GM19043 (cell line): ENCODE measurements at regions not wholly inside any gene's neighbourhood (a gene's known extent, or its start where the extent isn't known, plus 50 kb on each side); places are given as distances from the start of the nearest gene placed in this dataset.

ENCODE experiments used
- ATAC-seq: cut with Tn5 transposase; IDR thresholded peaks from one replicate; pipeline ENCODE4 v1.9.1; 2021; ENCODE audit warnings: low read depth; ENCODE audit not compliant: unreplicated experiment

- ATAC-seq: no peak
Measured at GRCh38 chr13:105825071-105825470, 710.4 kb downstream of the EFNB2 start.

DNA sequence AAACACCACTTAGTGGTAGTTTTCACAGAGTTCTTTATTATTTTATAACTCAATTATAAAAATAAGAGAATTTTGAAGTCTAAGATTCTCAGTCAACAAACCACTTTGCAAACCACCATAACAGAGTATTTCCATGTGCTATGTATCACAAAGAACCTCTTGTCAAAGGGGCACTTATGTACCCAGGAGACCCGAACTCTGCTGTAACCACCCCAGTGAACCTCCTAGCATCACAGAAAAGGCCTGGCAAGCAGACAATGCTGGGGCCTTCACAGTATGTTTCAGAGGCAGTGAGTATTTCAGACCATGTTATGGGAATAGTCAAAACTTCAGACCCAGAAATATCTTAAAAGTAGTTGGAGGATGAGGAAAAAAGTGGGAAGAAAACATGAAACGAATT lies 714.1 kb downstream of the EFNB2 start:
- no peak for ATAC-seq

DNA sequence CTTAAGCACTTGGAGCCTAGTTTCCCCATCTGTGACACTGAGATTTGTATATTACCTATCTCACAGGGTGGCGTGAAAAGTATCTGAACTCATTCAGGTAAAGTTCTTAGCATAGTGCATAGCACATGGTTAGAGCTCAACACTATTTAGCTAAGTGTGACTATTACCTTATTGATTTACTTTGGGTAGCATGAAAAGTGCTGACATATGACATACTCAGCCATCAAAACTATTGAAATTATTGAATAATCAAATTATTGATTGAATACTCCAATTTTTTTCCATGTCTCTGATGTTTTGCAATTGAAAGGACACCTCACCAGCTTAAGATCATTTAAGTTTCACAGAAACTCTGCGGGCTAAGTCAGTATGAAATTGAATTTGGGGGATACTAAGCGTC lies 715.0 kb downstream of the EFNB2 start:
- no peak for ATAC-seq

DNA sequence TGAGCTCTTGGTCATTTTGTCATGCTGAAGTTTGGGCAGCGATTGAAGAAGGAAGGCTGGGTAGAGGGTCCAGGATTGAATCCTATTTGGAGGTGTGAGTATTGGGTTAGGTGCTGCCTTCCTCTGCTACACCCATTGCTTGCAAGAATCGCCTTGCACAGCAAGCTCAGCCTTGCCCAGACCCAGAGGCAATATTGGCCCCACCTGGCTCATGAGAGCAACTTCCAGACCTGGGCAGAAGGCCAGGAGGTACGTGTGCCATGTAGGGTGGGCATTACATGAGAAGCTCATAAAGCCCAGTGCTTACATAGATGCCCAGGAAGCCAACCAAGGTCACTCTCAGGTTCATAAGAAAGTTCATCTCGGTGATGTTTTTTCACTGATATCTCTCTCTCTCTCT lies 718.0 kb downstream of the EFNB2 start:
- no peak for ATAC-seq

DNA sequence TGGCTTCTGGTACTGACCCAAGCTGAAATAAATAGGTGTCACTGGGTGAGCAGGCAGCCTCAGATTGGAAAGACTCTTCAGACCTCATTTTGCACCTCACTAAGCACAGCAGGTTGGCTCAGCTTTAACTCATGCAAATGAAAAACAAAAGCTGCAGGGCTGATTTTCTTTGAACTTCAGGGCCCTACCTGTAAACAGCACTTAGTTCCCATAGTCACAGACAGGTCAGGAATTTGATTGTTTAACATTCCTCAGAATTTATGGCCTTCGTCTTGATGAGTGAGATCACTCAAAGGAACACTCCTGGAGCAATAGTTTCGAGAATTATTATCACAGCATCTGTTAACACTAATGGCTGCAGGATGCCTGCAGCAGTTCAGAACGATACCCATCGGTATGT lies 718.5 kb downstream of the EFNB2 start:
- no peak for ATAC-seq

DNA sequence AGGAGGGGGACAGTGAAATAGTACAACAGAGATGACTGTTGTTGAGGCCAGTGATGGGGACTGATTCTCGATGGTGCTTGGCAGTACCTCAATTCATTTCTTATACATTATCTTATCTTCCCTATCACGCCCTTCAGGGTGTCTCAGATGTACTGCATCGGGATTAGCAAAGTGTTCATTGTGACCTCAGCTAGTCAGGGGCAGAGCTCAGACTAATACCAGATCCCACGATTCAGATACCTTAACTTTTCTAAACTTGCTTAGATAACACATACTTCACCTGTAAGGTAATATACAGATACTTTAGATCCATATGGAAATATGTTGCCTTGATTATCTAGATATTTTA lies 720.6 kb downstream of the EFNB2 start:
- ATAC-seq: no peak

GRCh38 chr13:105814219-105814901 lies 721.1 kb downstream of the EFNB2 start:
- ATAC-seq: no peak

DNA sequence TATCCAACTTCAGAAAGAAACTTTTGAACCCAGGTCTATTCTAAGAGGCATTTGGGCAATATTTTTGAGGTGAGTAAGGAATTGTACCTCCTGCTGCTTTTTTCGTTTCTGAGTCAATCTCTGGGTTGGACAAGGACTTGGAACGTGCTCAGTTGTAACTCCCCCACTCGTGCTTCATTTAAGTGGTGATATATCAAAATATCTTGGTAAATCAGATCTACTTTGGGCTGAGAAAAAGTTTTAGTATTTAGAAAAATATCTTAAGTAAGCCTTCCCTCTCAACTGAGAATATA lies 728.9 kb downstream of the EFNB2 start:
- no peak for ATAC-seq

DNA sequence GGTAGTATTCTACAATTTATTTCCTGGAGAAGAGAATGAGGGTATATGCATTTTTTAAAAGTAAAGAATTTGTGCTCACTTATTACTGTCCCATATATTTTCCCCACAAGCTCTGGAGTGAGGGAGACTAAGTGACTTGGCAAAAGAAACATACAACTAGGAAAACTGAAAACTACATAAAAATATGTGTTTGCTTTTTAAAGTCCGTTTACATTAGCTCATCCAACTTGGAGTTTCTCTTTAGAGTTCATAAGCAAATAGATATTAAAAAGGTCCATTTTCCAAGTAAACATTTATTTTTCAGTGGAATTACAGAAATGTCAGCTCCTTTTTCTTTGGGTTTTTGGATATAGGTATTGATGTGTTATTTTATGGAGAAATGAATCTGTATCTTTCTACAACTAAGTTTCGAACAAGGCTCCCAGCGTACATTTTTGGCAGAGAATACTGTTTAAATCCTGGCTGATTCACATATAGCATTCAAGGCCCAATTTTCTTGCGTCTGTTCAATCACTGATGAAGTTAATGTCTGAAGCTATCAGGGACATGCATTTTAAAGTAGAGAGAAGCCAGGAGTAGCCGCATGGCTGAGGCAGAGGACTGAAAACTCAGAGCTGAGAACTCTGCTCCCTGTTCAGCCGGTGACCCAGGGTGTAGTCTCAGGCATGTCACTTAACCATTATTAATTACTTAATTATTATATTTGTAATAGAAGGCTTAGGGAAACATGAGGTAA lies 729.4 kb downstream of the EFNB2 start:
- ATAC-seq: no peak

- ATAC-seq: no peak
Measured at GRCh38 chr13:105804561-105805190, 730.8 kb downstream of the EFNB2 start.

DNA sequence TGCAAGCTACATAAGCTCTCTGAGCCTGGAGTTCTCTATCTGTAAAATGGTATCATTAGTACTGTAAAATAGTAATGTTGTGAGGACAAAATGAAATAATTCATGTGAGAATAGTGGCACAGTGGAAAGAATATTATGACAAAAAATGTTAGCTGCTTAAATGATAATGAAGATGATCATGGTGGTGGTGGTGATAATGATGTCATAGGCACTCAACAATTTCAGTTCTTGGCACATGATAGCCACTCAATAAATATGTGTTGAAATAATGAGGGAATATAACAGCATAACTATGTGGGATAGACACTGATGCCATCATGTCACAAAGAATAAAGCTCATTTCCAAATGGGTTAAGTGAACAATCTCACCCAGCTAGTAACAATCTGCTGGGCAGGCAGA lies 736.3 kb downstream of the EFNB2 start:
- no peak for ATAC-seq

DNA sequence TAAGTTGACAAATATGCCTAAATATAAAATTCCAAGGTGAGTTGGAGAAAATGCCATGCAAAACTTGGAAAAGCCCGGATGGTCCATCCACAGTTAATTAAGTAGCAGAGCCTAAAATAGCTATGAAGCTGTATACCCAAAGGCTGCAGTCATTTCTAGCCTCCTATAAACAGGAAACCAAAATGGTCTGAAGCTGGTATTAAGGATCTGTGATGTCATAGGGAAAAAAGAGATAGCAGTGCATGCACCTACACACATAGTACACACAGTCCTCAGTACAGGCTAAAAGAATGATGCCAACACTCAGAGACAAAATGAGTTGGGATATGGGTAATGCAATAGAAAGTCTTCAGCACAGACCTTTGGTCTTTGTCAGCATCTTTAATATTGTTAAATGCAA lies 736.9 kb downstream of the EFNB2 start:
- no peak for ATAC-seq

DNA sequence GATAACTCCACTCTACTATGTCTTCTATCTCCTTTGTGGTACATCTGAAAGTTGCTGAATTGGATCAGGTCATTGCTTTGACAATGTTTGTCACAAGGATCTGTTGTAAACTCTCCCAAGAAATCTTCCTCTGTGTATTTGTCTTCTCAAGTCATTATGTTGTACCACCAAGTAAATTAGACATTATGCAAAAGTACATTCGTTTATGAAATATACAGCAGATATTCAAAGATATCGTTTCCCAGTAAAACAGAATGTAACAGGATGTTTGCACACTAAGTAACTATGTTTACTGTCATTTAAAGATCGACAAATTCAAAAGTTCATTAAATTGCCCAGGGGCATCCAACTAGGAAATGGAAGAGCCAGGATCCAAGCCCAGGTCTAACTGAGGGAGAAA lies 739.4 kb downstream of the EFNB2 start:
- ATAC-seq: no peak

- ATAC-seq: no peak
Measured at GRCh38 chr13:105790923-105791322, 744.5 kb downstream of the EFNB2 start.

GRCh38 chr13:105788530-105788929 lies 746.9 kb downstream of the EFNB2 start:
- no peak for ATAC-seq

DNA sequence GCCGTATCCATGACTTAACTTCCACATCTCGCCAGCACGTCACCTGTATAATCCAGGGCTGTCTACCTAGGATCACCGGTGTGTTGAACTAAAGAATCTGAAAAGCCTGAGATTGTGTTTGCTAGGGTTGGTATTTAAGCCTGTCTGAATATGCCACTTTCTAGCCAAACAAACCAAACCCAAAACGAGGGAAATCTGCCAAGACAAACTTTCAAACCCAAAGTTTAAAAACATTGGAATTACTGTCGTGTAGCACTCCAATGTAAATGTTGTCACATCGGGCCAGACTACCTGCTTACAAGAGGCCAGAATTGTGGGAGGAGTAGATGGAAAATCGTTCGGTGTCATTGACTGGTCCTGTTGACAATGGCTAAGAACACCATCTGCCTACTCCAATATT lies 747.8 kb downstream of the EFNB2 start:
- no peak for ATAC-seq

DNA sequence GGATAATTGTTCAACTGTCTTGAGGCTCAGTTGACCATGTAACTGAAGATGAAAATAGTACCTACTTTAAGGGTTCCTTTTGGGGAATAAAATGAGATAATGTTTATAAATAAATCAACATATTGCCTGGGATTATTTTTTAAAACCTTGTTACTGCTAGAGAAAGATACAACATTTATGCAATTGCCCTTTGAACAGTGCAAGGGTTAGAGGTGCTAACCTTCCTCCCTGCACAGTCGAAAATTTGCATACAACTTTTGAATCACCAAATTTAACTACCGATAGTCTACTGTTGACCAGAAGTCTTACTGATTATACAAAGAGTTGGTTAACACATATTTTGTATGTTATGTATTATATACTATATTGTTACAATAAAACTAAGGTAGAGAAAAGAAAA lies 750.0 kb downstream of the EFNB2 start:
- no peak for ATAC-seq

DNA sequence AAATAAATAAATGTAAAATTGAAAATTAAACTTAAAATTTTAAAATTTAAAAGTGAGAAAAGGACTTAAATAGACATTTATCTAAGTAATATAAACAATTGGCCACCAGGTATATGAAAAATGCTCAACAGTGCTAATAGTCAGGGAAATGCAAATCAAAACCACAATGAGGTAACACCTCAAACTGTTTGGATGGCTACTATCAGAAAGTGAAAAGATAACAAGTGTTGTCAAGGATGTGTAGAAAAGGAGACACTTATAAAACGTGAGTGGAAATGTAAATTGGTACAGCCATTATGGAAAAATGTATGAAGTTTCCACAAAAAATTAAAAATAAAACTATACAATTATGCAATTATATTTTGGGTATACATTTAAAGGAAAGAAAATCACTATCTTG lies 752.2 kb downstream of the EFNB2 start:
- no peak for ATAC-seq

DNA sequence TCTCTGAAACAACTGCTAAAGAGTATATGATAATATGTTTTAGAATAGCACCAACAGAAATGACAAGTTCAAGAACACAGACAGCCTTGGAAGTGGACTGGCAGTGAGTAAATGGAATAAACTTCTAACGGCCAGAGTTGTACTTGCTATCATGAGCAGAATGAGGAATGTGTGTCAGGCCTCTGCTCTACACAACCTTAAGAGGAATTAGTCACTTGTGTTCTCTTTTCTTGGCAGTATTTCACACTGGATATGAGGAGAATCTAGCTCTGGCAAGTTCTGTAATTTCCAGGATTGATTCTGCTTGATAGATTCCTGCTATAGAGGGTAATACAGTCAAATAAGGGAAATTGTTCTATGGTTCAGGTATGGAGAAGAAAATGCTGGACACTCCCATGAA lies 757.3 kb downstream of the EFNB2 start:
- ATAC-seq: no peak

- ATAC-seq: no peak
Measured at GRCh38 chr13:105774739-105775460, 760.6 kb downstream of the EFNB2 start.

- no peak for ATAC-seq
Measured at GRCh38 chr13:105773863-105774538, 761.5 kb downstream of the EFNB2 start.
